Endothelial cell (in vitro differentiated cells): ENCODE measurements at regions not wholly inside any gene's neighbourhood (a gene's known extent, or its start where the extent isn't known, plus 50 kb on each side); places are given as distances from the start of the nearest gene placed in this dataset.

Experiments used
- DNase-seq: peaks from one replicate; pipeline ENCODE4 v3.0.0; 2021; ENCODE audit warnings: low spot score
- H3K27ac Mint-ChIP-seq: one replicate; pipeline ENCODE4 v1.8.0; 2021; ENCODE audit warnings: mixed read lengths, inconsistent platforms; ENCODE audit not compliant: unreplicated experiment
- H3K27me3 Mint-ChIP-seq: one replicate; pipeline ENCODE4 v1.8.0; 2021; ENCODE audit warnings: mild to moderate bottlenecking, moderate library complexity, mixed read lengths, inconsistent platforms; ENCODE audit not compliant: unreplicated experiment
- H3K36me3 Mint-ChIP-seq: one replicate; pipeline ENCODE4 v1.8.0; 2021; ENCODE audit warnings: mild to moderate bottlenecking, low read depth, mixed read lengths, inconsistent platforms; ENCODE audit not compliant: unreplicated experiment
- H3K4me1 Mint-ChIP-seq: one replicate; pipeline ENCODE4 v1.8.0; 2021; ENCODE audit warnings: mild to moderate bottlenecking, mixed read lengths, inconsistent platforms; ENCODE audit not compliant: unreplicated experiment
- H3K4me3 Mint-ChIP-seq: one replicate; pipeline ENCODE4 v1.8.0; 2021; ENCODE audit warnings: mild to moderate bottlenecking, mixed read lengths, inconsistent platforms; ENCODE audit not compliant: unreplicated experiment
- H3K9me3 Mint-ChIP-seq: one replicate; pipeline ENCODE4 v1.8.0; 2021; ENCODE audit warnings: mixed read lengths, inconsistent platforms; ENCODE audit not compliant: unreplicated experiment
- CTCF ChIP-seq: fragments of 200-600 bp; sonication (generic); IDR thresholded peaks from one replicate; pipeline ENCODE4 v1.5.0; 2021; ENCODE audit warnings: antibody characterized with exemption; ENCODE audit not compliant: unreplicated experiment

- Mint-ChIP-seq H3K36me3 (no peaks in the 10 kb centered on the region), H3K4me3 (no peak overlapping the region), H3K4me1 (no peaks in the 10 kb centered on the region), H3K27me3 (no peaks in the 10 kb centered on the region), H3K9me3 (no peaks in the 10 kb centered on the region), H3K27ac (no peak overlapping the region)
- no peak for DNase-seq
- TF ChIP-seq CTCF, result no peak
Measured at GRCh38 chr18:29188760-29189159, 1011.8 kb upstream of the CDH2 start.

GRCh38 chr18:29185801-29186200, 1008.9 kb upstream of the CDH2 start:
- no peaks in the 10 kb centered on the region for H3K36me3 Mint-ChIP-seq
- H3K4me1 Mint-ChIP-seq, result peaks cover 8% of the 10 kb centered on the region
- H3K9me3 Mint-ChIP-seq, result no peaks in the 10 kb centered on the region
- no peaks in the 10 kb centered on the region for H3K27me3 Mint-ChIP-seq
- H3K27ac Mint-ChIP-seq, result no peak overlapping the region
- H3K4me3 Mint-ChIP-seq, result no peak overlapping the region
- TF ChIP-seq CTCF, result no peak
- no peak for DNase-seq

- no peak overlapping the region for H3K4me3 Mint-ChIP-seq
- H3K9me3 Mint-ChIP-seq, result no peaks in the 10 kb centered on the region
- no peak for DNase-seq
- no peaks in the 10 kb centered on the region for H3K27me3 Mint-ChIP-seq
- H3K36me3 Mint-ChIP-seq, result no peaks in the 10 kb centered on the region
- peaks cover 8% of the 10 kb centered on the region for H3K4me1 Mint-ChIP-seq
- no peak overlapping the region for H3K27ac Mint-ChIP-seq
- TF ChIP-seq CTCF, result no peak
Measured at GRCh38 chr18:29184654-29185053, 1007.7 kb upstream of the CDH2 start.

DNA sequence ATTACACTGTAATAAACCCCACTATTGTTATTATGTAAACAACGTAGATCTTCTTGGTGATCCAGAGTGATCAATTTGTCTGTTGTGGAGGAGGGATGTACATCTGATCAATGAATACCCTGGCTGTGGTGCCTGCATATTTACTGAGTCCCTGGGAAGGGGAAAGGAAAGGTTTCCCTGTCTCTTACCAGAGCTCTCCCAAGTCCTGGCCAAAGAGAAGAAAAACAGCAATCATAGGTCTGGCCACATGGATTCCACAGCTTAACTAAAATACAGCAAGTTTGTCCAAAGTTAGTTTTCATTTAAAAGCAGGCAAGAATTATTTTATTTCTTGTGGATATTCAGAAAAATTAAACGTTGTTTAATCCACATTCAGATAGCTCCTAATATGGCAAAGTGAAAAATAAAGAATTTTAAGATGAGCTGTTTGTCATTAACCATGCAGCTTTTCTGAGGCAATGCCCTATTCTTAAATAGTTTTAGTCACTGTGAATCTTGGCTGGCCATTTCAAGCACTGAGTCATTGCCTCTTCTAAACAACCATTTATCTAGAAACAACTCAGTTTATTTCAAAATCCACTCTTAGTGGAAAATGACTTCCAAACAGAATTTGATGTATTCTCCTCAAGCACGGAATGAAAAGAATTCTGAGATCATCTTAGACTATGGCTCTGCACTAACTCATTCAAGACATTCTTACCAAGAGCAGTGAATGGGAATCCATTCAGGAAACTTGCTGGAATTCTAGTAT, 1004.4 kb upstream of the CDH2 start:
- DNase-seq, result no peak
- no peak overlapping the region for H3K4me3 Mint-ChIP-seq
- no peaks in the 10 kb centered on the region for H3K27me3 Mint-ChIP-seq
- TF ChIP-seq CTCF, result no peak
- no peak overlapping the region for H3K27ac Mint-ChIP-seq
- no peaks in the 10 kb centered on the region for H3K36me3 Mint-ChIP-seq
- H3K9me3 Mint-ChIP-seq, result no peaks in the 10 kb centered on the region
- peaks cover 8% of the 10 kb centered on the region for H3K4me1 Mint-ChIP-seq

DNA sequence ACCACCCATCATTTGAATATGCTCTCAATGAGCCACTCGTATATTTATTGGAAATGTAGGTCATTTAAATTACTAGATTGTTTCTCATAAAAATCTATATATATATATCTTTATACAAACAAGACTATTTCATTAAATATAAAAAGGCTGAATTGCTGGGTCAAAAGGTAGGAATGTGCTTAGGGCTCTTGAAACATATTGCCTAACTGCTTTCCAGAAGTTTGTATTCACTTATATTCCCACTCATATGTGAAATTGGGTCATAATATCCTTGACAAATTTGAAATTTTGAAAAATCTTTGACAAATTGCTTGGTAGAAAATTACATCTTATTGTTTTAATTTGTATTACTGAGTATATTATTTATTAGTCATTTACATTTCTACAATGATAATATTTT, 999.8 kb upstream of the CDH2 start:
- no peaks in the 10 kb centered on the region for H3K36me3 Mint-ChIP-seq
- no peaks in the 10 kb centered on the region for H3K9me3 Mint-ChIP-seq
- peaks cover 6% of the 10 kb centered on the region for H3K4me1 Mint-ChIP-seq
- H3K27ac Mint-ChIP-seq, result no peak overlapping the region
- H3K27me3 Mint-ChIP-seq, result no peaks in the 10 kb centered on the region
- no peak for TF ChIP-seq CTCF
- H3K4me3 Mint-ChIP-seq, result no peak overlapping the region
- no peak for DNase-seq
